ENCODE measurements at regions not wholly inside any gene's neighbourhood (a gene's known extent, or its start where the extent isn't known, plus 50 kb on each side); places are given as distances from the start of the nearest gene placed in this dataset.

- no peak for DNase-seq (ENCODE audit: low spot score in 2 of 2)
- Histone ChIP-seq H3K9me3 (no peaks in the 10 kb centered on the region), H3K4me3 (no peak overlapping the region), H3K27ac (no peak overlapping the region), H3K36me3 (no peaks in the 10 kb centered on the region), H3K27me3 (no peaks in the 10 kb centered on the region), H3K4me1 (peaks cover 2% of the 10 kb centered on the region)
- no peak for TF ChIP-seq EP300 (IDR thresholded peaks at IDR 0.05)
- TF ChIP-seq POLR2AphosphoS5 (IDR thresholded peaks at IDR 0.05): no peak
- no peak for TF ChIP-seq POLR2A (IDR thresholded peaks at IDR 0.05)
- TF ChIP-seq, protein P1, sequence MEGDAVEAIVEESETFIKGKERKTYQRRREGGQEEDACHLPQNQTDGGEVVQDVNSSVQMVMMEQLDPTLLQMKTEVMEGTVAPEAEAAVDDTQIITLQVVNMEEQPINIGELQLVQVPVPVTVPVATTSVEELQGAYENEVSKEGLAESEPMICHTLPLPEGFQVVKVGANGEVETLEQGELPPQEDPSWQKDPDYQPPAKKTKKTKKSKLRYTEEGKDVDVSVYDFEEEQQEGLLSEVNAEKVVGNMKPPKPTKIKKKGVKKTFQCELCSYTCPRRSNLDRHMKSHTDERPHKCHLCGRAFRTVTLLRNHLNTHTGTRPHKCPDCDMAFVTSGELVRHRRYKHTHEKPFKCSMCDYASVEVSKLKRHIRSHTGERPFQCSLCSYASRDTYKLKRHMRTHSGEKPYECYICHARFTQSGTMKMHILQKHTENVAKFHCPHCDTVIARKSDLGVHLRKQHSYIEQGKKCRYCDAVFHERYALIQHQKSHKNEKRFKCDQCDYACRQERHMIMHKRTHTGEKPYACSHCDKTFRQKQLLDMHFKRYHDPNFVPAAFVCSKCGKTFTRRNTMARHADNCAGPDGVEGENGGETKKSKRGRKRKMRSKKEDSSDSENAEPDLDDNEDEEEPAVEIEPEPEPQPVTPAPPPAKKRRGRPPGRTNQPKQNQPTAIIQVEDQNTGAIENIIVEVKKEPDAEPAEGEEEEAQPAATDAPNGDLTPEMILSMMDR (IDR thresholded peaks at IDR 0.05): no peak
- WGBS: 93% methylated on average over 2 of the region's 2 CpGs
These were observed 172.9 kb downstream of the SPRY1 start for GRCh38 chr4:123569541-123569940.

- Histone ChIP-seq H3K27me3 (no peaks in the 10 kb centered on the region), H3K4me3 (no peak overlapping the region), H3K27ac (no peak overlapping the region), H3K9me3 (no peaks in the 10 kb centered on the region), H3K4me1 (peaks cover 13% of the 10 kb centered on the region), H3K36me3 (no peaks in the 10 kb centered on the region)
- 62% methylated on average over 8 of the region's 8 CpGs for WGBS
- DNase-seq (ENCODE audit: low spot score in 2 of 2): no peak
- TF ChIP-seq, protein P1 (IDR thresholded peaks at IDR 0.05): no peak
- TF ChIP-seq EP300 (IDR thresholded peaks at IDR 0.05) (no peak), POLR2AphosphoS5 (IDR thresholded peaks at IDR 0.05) (no peak), POLR2A (IDR thresholded peaks at IDR 0.05) (no peak)
These were observed 177.4 kb downstream of the SPRY1 start for GRCh38 chr4:123573866-123574508.

GRCh38 chr4:123575291-123575690 is 178.7 kb downstream of the SPRY1 start:
- 89% methylated on average over 4 of the region's 4 CpGs for WGBS
- TF ChIP-seq POLR2AphosphoS5 (IDR thresholded peaks at IDR 0.05): no peak
- TF ChIP-seq EP300 (IDR thresholded peaks at IDR 0.05): no peak
- TF ChIP-seq POLR2A (IDR thresholded peaks at IDR 0.05): no peak
- TF ChIP-seq, protein P1 (IDR thresholded peaks at IDR 0.05): no peak
- no peak overlapping the region for H3K27ac ChIP-seq
- no peak overlapping the region for H3K4me3 ChIP-seq
- DNase-seq (ENCODE audit: low spot score in 2 of 2): no peak
- no peaks in the 10 kb centered on the region for H3K9me3 ChIP-seq
- H3K4me1 ChIP-seq: peaks cover 13% of the 10 kb centered on the region
- H3K36me3 ChIP-seq: no peaks in the 10 kb centered on the region
- no peaks in the 10 kb centered on the region for H3K27me3 ChIP-seq

DNA sequence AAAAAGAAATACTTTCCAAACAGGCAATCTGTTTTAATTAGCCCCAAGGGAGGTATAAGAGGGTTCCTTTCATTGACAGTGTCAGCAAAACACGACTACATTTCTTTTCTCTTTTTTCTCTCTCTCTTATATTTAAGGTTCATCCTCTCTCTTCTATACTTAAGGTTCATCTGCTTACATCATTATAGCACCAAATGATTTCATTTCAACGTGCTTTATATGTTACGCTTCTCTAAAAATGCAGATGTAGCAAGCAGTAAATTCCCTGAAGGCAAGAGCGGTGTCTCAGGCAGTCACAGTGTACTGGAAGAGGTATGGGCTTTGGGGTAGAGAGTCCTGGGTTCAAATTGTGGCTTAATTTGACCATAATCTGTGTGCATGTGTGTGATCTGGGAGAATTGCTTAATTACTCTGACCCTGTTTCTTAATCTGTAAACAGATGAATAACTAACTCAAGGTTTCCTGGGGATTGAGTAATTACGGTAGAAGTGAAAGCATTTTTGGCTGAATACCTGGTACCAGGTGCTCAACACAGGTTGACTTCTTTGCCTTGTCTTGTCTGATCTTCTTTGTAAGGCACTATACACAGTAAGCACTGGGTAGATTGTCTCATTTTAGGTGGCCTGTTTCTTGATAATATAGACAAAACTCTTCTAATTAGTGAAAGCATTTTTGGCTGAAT is 180.8 kb downstream of the SPRY1 start:
- Histone ChIP-seq H3K4me3 (no peak overlapping the region), H3K9me3 (no peaks in the 10 kb centered on the region), H3K36me3 (no peaks in the 10 kb centered on the region), H3K27me3 (no peaks in the 10 kb centered on the region), H3K4me1 (peaks cover 13% of the 10 kb centered on the region), H3K27ac (no peak overlapping the region)
- no peak for TF ChIP-seq POLR2AphosphoS5 (IDR thresholded peaks at IDR 0.05)
- TF ChIP-seq POLR2A (IDR thresholded peaks at IDR 0.05): no peak
- no peak for TF ChIP-seq EP300 (IDR thresholded peaks at IDR 0.05)
- TF ChIP-seq, protein P1 (IDR thresholded peaks at IDR 0.05): no peak
- DNase-seq (ENCODE audit: low spot score in 2 of 2): no peak
- 45% methylated on average over 5 of the region's 5 CpGs for WGBS

DNA sequence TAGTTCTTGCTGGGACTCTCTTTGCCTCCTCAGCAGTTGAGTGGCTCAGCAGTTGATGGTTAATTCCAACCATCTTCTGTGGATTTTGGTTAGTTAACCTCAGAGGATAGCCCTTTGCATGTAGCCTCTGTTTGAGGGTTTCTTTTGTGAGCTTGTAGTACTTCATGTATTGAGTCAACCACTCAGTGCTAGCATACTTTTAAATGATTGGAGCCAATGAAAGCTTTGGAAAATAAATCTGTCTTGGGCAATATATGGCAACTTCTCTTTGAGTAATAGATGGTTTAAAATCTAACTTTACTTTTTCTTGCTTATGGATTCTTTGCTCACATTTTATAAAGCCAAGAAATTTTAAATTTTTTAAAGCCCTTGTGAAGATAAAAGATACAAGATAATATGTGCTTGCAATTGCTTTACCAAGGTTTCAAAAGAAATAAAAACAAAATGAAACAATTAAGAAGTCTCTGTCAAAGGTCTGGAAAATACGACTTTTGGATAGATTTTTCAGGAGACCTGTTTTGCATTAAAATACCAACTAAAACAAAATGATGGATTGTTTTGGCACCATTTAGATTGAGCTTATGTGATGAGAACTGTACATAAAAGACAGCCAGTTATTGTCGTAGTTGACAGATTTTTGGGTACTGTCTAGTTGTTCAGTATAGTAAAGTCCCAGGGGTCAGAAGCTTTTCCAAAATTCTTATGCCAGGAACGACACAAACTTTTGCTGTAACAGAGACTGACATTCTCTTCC is 181.9 kb downstream of the SPRY1 start:
- Histone ChIP-seq H3K27ac (no peak overlapping the region), H3K36me3 (no peaks in the 10 kb centered on the region), H3K4me3 (no peak overlapping the region), H3K27me3 (no peaks in the 10 kb centered on the region), H3K9me3 (no peaks in the 10 kb centered on the region), H3K4me1 (peaks cover 13% of the 10 kb centered on the region)
- WGBS: 52% methylated on average over 3 of the region's 3 CpGs
- TF ChIP-seq, protein P1 (IDR thresholded peaks at IDR 0.05): no peak
- TF ChIP-seq POLR2A (IDR thresholded peaks at IDR 0.05): no peak
- TF ChIP-seq POLR2AphosphoS5 (IDR thresholded peaks at IDR 0.05): no peak
- no peak for TF ChIP-seq EP300 (IDR thresholded peaks at IDR 0.05)
- no peak for DNase-seq (ENCODE audit: low spot score in 2 of 2)

Data from suprapubic skin (tissue), 4 donors.